ENCODE measurements at regions not wholly inside any gene's neighbourhood (a gene's known extent, or its start where the extent isn't known, plus 50 kb on each side); places are given as distances from the start of the nearest gene placed in this dataset.

DNA sequence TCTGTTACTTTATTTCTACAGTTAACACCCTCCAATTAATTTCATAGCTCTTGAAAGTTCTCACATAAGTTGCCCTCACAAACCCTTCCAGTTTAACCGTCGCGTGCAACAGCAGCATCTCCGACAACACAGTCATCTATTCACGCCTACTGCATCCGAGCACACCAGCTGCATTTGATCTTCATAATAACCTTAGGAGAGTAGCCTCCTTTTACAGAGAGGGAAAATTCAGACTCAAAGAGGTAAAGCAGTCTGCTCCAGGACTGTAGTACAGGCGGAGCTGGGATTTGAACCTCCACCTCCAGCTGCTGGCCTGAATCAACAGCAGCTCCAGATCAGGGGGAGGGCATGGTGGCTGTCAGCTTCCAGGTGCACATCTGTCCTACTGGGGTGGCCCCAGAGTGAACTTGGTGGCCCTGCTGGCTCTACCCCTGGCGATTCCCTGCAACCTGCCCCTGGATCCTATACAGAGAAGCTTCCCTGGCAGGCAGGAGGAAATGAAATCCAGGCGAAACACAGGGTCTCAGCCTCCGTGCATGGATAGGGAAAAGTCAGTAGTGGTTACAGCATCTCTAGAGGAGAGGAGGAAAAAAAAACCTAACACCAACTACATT is 71.6 kb upstream of the UNC5A start:
- TF ChIP-seq ZNF384 (IDR thresholded peaks at IDR 0.05) (no peak), TARDBP (IDR thresholded peaks at IDR 0.05) (no peak)

All from HEK293T (cell line).